ENCODE measurements at regions not wholly inside any gene's neighbourhood (a gene's known extent, or its start where the extent isn't known, plus 50 kb on each side); places are given as distances from the start of the nearest gene placed in this dataset.
A peak's percentile ranks its signal among the peaks of the same experiment; 100 is the strongest.
"Not testable (repeated sequence)": the region's sequence is repeated elsewhere in the genome, so short reads cannot be mapped to it uniquely, and the experiment has no call there.

DNA sequence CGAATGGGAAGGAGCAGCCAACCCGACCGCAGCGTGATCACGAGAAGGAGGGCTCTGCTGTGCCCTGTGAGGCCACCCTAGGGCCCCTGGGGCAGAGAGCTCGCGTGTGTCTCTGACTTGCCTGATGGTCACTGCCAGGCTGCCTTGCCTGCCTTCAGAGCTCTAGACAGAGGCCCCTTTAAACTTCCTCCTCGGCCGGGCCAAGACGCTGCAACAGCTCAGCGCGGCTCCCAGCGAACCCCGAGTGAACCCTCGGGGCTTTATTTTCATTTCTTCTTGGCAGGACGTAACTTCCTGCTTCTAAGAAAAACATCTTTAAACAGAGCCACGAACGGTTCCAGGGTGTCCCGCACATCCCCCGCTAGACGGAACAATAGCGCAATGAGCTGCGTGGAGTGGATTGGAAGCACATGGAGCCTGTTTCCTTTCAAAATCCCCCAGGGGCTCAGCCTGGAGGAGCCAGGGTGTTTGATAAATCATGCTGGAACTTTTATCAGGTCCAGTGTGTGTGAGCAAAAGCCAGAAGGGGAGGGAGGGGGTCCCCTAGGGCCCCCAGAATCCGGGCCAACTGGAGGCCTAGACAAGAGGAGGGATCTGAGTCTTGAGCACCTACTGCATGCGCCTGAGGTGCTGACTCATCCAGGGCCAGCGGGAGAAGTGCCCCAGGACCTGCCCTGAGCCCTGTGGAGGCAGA is 134.1 kb upstream of the GDF10 start:
- CTCF ChIA-PET: interaction anchor here (1.2 kb wide), 1 partner anchor 118 kb away, joined by 7 read pairs; no protein-coding TSS in a partner anchor
- BruUV-seq (replicated peaks): no TSS peak
- intact Hi-C loops (cut with micrococcal nuclease; ENCODE audit: unreplicated experiment): no loop called here
- TF ChIP-seq, protein P1, sequence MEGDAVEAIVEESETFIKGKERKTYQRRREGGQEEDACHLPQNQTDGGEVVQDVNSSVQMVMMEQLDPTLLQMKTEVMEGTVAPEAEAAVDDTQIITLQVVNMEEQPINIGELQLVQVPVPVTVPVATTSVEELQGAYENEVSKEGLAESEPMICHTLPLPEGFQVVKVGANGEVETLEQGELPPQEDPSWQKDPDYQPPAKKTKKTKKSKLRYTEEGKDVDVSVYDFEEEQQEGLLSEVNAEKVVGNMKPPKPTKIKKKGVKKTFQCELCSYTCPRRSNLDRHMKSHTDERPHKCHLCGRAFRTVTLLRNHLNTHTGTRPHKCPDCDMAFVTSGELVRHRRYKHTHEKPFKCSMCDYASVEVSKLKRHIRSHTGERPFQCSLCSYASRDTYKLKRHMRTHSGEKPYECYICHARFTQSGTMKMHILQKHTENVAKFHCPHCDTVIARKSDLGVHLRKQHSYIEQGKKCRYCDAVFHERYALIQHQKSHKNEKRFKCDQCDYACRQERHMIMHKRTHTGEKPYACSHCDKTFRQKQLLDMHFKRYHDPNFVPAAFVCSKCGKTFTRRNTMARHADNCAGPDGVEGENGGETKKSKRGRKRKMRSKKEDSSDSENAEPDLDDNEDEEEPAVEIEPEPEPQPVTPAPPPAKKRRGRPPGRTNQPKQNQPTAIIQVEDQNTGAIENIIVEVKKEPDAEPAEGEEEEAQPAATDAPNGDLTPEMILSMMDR (IDR thresholded peaks at IDR 0.05; ENCODE audit: unreplicated experiment): no peak
- H3K4me1 Mint-ChIP-seq (ENCODE audit: low read depth, unreplicated experiment): peaks cover 44% of the 10 kb centered on the region
- H3K27ac Mint-ChIP-seq (ENCODE audit: unreplicated experiment): peak overlapping the region; percentile 73
- H3K27me3 Mint-ChIP-seq (ENCODE audit: unreplicated experiment): no peaks in the 10 kb centered on the region
- DNase-seq: peak; percentile 42
- peak overlapping the region; percentile 51 for H3K4me3 Mint-ChIP-seq (ENCODE audit: low read depth, unreplicated experiment)
- no peaks in the 10 kb centered on the region for H3K9me3 Mint-ChIP-seq (ENCODE audit: low read depth, unreplicated experiment)
- peaks cover 15% of the 10 kb centered on the region for H3K36me3 Mint-ChIP-seq (ENCODE audit: insufficient read depth, unreplicated experiment)

DNA sequence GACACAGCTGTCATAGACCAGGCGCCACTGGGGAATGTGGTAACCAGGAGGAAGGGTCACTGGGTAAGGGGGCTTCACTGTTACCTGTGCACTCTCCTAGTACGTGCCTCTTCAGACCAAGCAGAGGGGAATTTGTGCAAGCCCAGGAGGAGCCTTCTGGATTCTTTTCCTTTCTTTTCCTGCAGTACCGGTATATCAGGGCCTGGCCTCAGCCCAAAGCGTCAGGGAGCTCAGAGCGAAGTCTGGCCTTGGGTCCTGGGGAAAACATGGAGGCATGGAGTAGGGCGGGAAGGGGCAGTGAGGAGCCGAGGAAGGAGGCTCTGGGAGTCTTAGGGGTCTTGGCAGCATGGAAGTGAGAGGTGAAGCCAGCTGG is 133.6 kb upstream of the GDF10 start:
- CTCF ChIA-PET: interaction anchor here (0.9 to 1.2 kb wide), 2 partner anchors 26 to 119 kb away, joined by 3 to 7 read pairs; no protein-coding TSS in a partner anchor
- Mint-ChIP-seq H3K4me1 (ENCODE audit: low read depth, unreplicated experiment) (peaks cover 38% of the 10 kb centered on the region), H3K36me3 (ENCODE audit: insufficient read depth, unreplicated experiment) (peaks cover 12% of the 10 kb centered on the region), H3K4me3 (ENCODE audit: low read depth, unreplicated experiment) (peak overlapping the region; percentile 51), H3K27me3 (ENCODE audit: unreplicated experiment) (no peaks in the 10 kb centered on the region), H3K9me3 (ENCODE audit: low read depth, unreplicated experiment) (no peaks in the 10 kb centered on the region), H3K27ac (ENCODE audit: unreplicated experiment) (peak overlapping the region; percentile 73)
- DNase-seq: no peak
- TF ChIP-seq, protein P1 (IDR thresholded peaks at IDR 0.05; ENCODE audit: unreplicated experiment): no peak
- intact Hi-C loops (cut with micrococcal nuclease; ENCODE audit: unreplicated experiment): no loop called here
- BruUV-seq (replicated peaks): no TSS peak

DNA sequence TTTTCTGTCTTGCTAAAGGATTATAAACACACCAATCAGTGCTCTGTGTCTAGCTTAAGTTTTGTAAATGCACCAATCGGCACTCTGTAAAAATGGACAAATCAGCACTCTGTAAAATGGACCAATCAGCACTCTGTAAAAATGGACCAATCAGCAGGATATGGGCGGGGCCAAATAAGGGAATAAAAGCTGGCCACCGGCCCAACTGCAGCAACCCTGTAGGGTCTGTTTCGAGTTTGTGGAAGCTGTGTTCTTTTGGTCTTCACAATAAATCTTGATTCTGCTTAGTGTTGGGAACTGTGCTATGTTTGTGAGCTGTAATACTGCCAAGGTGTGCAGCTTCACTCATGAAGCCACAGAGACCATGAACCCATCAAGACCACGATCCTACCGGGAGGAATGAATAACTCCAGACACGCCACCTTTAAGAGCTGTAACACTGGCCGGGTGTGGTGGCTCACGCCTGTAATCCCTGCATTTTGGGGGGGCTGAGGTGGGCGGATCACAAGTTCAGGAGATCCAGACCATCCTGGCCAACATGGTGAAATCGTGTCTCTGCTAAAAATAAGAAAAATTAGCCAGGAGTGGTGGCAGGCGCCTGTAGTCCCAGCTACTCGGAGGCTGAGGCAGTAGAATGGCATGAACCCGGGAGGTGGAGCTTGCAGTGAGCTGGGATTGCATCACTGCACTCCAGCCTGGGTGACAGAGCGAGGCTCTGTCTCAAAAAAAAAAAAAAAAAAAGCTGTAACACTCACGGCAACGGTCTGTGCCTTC is 133.0 kb upstream of the GDF10 start:
- H3K4me1 Mint-ChIP-seq (ENCODE audit: low read depth, unreplicated experiment): peaks cover 38% of the 10 kb centered on the region
- peak overlapping the region; percentile 23 for H3K27ac Mint-ChIP-seq (ENCODE audit: unreplicated experiment)
- BruUV-seq (replicated peaks); intact Hi-C loops (cut with micrococcal nuclease; ENCODE audit: unreplicated experiment); H3K9me3 Mint-ChIP-seq (ENCODE audit: low read depth, unreplicated experiment); H3K27me3 Mint-ChIP-seq (ENCODE audit: unreplicated experiment): not testable (repeated sequence)
- peak; percentile 52 for DNase-seq
- H3K4me3 Mint-ChIP-seq (ENCODE audit: low read depth, unreplicated experiment): peak overlapping the region; percentile 5
- CTCF ChIA-PET: interaction anchor here (0.7 to 0.9 kb wide), 4 partner anchors 18 to 129 kb away, joined by 3 read pairs; no protein-coding TSS in a partner anchor
- H3K36me3 Mint-ChIP-seq (ENCODE audit: insufficient read depth, unreplicated experiment): peaks cover 12% of the 10 kb centered on the region

DNA sequence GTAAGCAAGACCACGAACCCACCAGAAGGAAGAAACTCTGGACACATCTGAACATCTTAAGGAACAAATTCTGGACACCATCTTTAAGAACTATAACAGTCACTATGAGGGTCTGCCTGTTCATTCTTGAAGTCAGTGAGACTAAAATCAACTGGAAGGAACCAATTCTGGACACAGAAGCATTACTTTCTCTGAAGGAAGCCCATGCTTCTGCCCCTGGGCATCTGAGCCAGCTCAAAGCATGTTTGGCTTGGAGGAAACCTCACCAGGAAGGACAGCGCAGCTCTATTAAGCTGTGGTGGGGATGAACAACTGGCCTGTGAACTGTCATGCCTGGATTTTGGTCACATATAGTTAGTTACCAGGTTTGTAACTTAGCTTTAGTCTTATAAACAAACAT is 132.4 kb upstream of the GDF10 start:
- DNase-seq: no peak
- intact Hi-C loops (cut with micrococcal nuclease; ENCODE audit: unreplicated experiment): no loop called here
- CTCF ChIA-PET: interaction anchor here (0.7 to 0.9 kb wide), 3 partner anchors 18 to 129 kb away, joined by 3 read pairs; no protein-coding TSS in a partner anchor
- TF ChIP-seq, protein P1 (IDR thresholded peaks at IDR 0.05; ENCODE audit: unreplicated experiment): no peak
- Mint-ChIP-seq H3K36me3 (ENCODE audit: insufficient read depth, unreplicated experiment) (peaks cover 12% of the 10 kb centered on the region), H3K27ac (ENCODE audit: unreplicated experiment) (peak overlapping the region; percentile 23), H3K9me3 (ENCODE audit: low read depth, unreplicated experiment) (no peaks in the 10 kb centered on the region), H3K4me1 (ENCODE audit: low read depth, unreplicated experiment) (peaks cover 38% of the 10 kb centered on the region), H3K27me3 (ENCODE audit: unreplicated experiment) (no peaks in the 10 kb centered on the region), H3K4me3 (ENCODE audit: low read depth, unreplicated experiment) (no peak overlapping the region)
- no TSS peak for BruUV-seq (replicated peaks)

All from Calu3 (cell line).